Transverse colon (tissue), 4 donors: ENCODE measurements at regions not wholly inside any gene's neighbourhood (a gene's known extent, or its start where the extent isn't known, plus 50 kb on each side); places are given as distances from the start of the nearest gene placed in this dataset.

Experiments
- DNase-seq: peaks from one replicate; pipeline ENCODE4 v3.0.0-alpha.2; 2019
- H3K27ac ChIP-seq, 4 donors: fragments of 200-600 bp; sonication (generic); 2 replicates each; pipeline ENCODE4 v1.5.1; 2016 to 2018; ENCODE audit warnings: inconsistent platforms in 4 of 4
- H3K27me3 ChIP-seq: fragments of 200-600 bp; sonication (generic); 2 replicates; pipeline ENCODE4 v1.5.1; 2017; ENCODE audit warnings: inconsistent platforms
- H3K36me3 ChIP-seq, 4 donors: fragments of 200-600 bp; sonication (generic); 2 replicates each; pipeline ENCODE4 v1.5.1; 2017 to 2019; ENCODE audit warnings: inconsistent platforms in 4 of 4
- H3K4me1 ChIP-seq, 4 donors: fragments of 200-600 bp; sonication (generic); 2 replicates each; pipeline ENCODE4 v1.5.1; 2017 to 2020; ENCODE audit warnings: inconsistent platforms in 4 of 4
- H3K4me3 ChIP-seq, 4 donors: fragments of 200-600 bp; sonication (generic); 1 replicate in 1 of 4; 2 replicates in 3 of 4; pipeline versions ENCODE4 v1.5.1 to v1.6.1; 2017 to 2019; ENCODE audit warnings: inconsistent platforms in 4 of 4
- H3K9me3 ChIP-seq, 2 donors: fragments of 200-600 bp; sonication (generic); 2 replicates each; pipeline ENCODE4 v1.5.1; 2017 to 2019; ENCODE audit warnings: inconsistent platforms in 2 of 2
- EP300 ChIP-seq: sonication (generic); formaldehyde crosslinking; IDR thresholded peaks from one replicate; pipeline ENCODE4 v1.6.1; 2017; ENCODE audit warnings: antibody characterized with exemption, low read depth
- POLR2A ChIP-seq: fragments of 450-650 bp; IDR thresholded peaks from one replicate; pipeline ENCODE4 v1.6.1; 2016; ENCODE audit warnings: antibody characterized with exemption, mild to moderate bottlenecking, moderate library complexity
- POLR2AphosphoS5 ChIP-seq, 3 donors: sonication (generic); formaldehyde crosslinking; IDR thresholded peaks; one replicate each; pipeline ENCODE4 v1.6.1; 2016; ENCODE audit warnings: antibody characterized with exemption in 3 of 3
- WGBS, 2 donors: methylation state at CpG; one replicate each; pipeline ENCODE4 v1.1.5; 2018; ENCODE audit warnings: low coverage in 1 of 2; 5-methylcytosine and 5-hydroxymethylcytosine counted together
- in situ Hi-C, 4 donors: fragments of 200-750 bp; cut with MboI; loops; one replicate each; pipeline versions ENCODE4 v1.15.0 to v1.15.1; 2017; ENCODE audit warnings: low sequenced_read_pairs in 3 of 4, low pct_ligation_motif_present in 1 of 4, low pct_unique_long_range_greater_than_20kb in 1 of 4
- intact Hi-C: fragments of 100-400 bp; cut with DNase I; formaldehyde crosslinking; loops from one replicate; pipeline ENCODE4 v1.15.1; 2023; ENCODE audit warnings: low total_unique reads
- TF ChIP-seq, protein P1 (sequence below), 5 experiments: fragments of 200-600 bp in 3 of 5; fragments of 450-650 bp in 2 of 5; sonication (generic) in 3 of 5; IDR thresholded peaks; 1 replicate in 2 of 5; 2 replicates in 3 of 5; pipeline ENCODE4 v1.5.1; 2016 to 2017; ENCODE audit warnings: antibody characterized with exemption in 5 of 5, inconsistent platforms in 3 of 5, mild to moderate bottlenecking in 2 of 5, moderate library complexity in 1 of 5

DNA sequence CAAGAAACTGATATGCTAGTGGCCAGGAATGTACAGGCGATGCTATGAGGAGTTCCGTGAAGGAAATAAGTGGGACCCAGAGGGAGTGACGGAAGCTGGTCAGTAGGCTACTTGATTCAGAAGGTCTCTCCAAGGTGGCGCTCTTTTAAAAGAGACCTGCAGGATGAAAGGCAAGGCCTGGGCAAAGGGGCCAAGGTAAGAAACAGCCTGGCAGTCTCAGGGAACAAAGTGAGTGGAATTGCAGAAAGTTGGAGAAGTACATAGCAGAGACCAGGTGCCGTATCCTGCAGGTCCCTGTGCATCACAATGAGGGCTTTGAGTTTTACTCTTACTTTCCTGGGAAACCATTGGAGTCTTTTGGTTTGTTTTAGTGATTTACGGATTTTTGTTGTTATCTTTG lies 905.6 kb downstream of the BCL11B start:
- no peak overlapping the region for H3K27ac ChIP-seq
- H3K9me3 ChIP-seq, result no peaks in the 10 kb centered on the region
- no peak overlapping the region for H3K4me3 ChIP-seq
- H3K36me3 ChIP-seq, result no peaks in the 10 kb centered on the region
- in situ Hi-C loops (no loop called here), intact Hi-C loops (no loop called here)
- DNase-seq, result no peak
- WGBS, 2 donors, result 81 to 94% methylated on average over 4 to 6 of the region's 6 CpGs
- no peak for TF ChIP-seq POLR2A
- TF ChIP-seq, protein P1, sequence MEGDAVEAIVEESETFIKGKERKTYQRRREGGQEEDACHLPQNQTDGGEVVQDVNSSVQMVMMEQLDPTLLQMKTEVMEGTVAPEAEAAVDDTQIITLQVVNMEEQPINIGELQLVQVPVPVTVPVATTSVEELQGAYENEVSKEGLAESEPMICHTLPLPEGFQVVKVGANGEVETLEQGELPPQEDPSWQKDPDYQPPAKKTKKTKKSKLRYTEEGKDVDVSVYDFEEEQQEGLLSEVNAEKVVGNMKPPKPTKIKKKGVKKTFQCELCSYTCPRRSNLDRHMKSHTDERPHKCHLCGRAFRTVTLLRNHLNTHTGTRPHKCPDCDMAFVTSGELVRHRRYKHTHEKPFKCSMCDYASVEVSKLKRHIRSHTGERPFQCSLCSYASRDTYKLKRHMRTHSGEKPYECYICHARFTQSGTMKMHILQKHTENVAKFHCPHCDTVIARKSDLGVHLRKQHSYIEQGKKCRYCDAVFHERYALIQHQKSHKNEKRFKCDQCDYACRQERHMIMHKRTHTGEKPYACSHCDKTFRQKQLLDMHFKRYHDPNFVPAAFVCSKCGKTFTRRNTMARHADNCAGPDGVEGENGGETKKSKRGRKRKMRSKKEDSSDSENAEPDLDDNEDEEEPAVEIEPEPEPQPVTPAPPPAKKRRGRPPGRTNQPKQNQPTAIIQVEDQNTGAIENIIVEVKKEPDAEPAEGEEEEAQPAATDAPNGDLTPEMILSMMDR (IDR thresholded peaks at IDR 0.05), result no peak
- no peak for TF ChIP-seq EP300
- TF ChIP-seq POLR2AphosphoS5 (IDR thresholded peaks at IDR 0.05), result no peak
- H3K27me3 ChIP-seq, result no peaks in the 10 kb centered on the region
- no peaks in the 10 kb centered on the region for H3K4me1 ChIP-seq

DNA sequence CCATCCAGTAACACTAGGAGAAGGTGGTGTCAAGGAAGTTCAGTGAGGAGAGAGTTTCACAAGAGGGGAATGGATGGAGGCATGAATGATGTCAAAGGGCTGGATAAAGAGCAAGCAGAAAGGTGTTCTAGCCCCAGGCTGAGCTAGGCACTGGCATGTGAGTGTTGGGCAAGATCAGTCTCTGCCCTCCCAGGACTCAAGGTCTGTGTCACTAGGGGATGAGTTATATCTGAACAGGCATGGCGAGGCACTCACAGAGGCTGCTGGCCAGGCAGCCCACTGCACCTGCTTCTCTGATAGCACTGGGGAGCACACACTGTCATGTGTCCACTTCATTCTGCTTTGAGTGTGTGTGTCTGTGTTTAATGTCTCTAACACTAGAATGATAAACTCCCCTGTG lies 903.8 kb downstream of the BCL11B start:
- H3K27me3 ChIP-seq, result no peaks in the 10 kb centered on the region
- intact Hi-C loops, result no loop called here
- in situ Hi-C loops, result no loop called here
- 84% methylated on average over 1 of the region's 1 CpG; no CpG with 5 or more reads in 1 of the 2 donors for WGBS, 2 donors
- H3K4me1 ChIP-seq, result no peaks in the 10 kb centered on the region
- no peaks in the 10 kb centered on the region for H3K36me3 ChIP-seq
- H3K4me3 ChIP-seq, result no peak overlapping the region
- no peak for DNase-seq
- H3K9me3 ChIP-seq, result no peaks in the 10 kb centered on the region
- TF ChIP-seq, protein P1 (IDR thresholded peaks at IDR 0.05), result no peak
- TF ChIP-seq POLR2A (no peak), EP300 (no peak), POLR2AphosphoS5 (IDR thresholded peaks at IDR 0.05) (no peak)
- no peak overlapping the region for H3K27ac ChIP-seq

DNA sequence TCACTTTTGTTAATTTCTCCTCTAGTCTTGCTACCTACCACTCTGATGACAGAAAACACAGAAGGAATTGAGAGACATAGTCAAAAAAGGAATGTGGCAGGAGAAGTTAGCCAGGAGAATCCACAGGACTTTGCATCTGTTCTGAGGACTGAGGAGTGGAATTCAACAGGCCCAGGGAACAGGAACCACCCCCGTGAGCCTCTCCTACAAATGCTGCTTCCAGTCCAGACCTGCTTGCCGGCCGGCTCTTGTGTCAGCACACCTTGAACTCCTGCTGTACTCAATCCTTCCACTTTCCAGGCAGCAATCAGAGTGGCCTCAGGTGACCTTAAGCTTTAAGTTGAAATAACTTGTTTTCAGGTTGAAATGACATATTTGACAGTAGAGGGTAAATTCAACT lies 903.1 kb downstream of the BCL11B start:
- no peak overlapping the region for H3K27ac ChIP-seq
- no peaks in the 10 kb centered on the region for H3K36me3 ChIP-seq
- WGBS, 2 donors, result 57 to 67% methylated on average over 1 to 3 of the region's 3 CpGs
- DNase-seq, result no peak
- in situ Hi-C loops, result no loop called here
- H3K9me3 ChIP-seq, result no peaks in the 10 kb centered on the region
- H3K4me1 ChIP-seq, result no peaks in the 10 kb centered on the region
- TF ChIP-seq POLR2AphosphoS5 (IDR thresholded peaks at IDR 0.05) (no peak), EP300 (no peak), POLR2A (no peak)
- TF ChIP-seq, protein P1 (IDR thresholded peaks at IDR 0.05), result no peak
- intact Hi-C loops, result no loop called here
- H3K27me3 ChIP-seq, result no peaks in the 10 kb centered on the region
- no peak overlapping the region for H3K4me3 ChIP-seq

DNA sequence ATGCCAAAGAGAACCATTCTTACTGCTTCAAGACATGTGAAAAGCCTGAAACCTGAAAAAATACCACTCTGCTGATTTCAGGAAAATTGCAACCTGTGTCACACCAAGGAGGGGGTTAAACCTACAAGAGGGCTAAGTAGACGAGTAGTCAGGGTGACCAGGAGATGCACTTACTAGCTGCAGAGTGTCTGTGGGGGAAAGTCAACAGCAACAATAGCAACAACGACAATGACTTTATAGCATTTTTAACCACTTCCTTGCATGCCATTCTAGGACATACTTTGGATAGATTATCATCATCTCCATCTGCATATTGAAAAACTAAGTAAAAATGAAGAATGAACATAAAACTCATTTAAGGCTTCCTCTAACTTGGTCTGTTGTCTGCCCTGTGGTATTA lies 902.7 kb downstream of the BCL11B start:
- intact Hi-C loops, result no loop called here
- Histone ChIP-seq H3K9me3 (no peaks in the 10 kb centered on the region), H3K27me3 (no peaks in the 10 kb centered on the region), H3K27ac (no peak overlapping the region), H3K4me3 (no peak overlapping the region), H3K4me1 (no peaks in the 10 kb centered on the region), H3K36me3 (no peaks in the 10 kb centered on the region)
- no peak for TF ChIP-seq POLR2A
- no peak for TF ChIP-seq EP300
- TF ChIP-seq POLR2AphosphoS5 (IDR thresholded peaks at IDR 0.05), result no peak
- TF ChIP-seq, protein P1 (IDR thresholded peaks at IDR 0.05), result no peak
- in situ Hi-C loops, result no loop called here
- DNase-seq, result no peak
- 41 to 44% methylated on average over 2 of the region's 2 CpGs for WGBS, 2 donors
